ENCODE measurements at regions not wholly inside any gene's neighbourhood (a gene's known extent, or its start where the extent isn't known, plus 50 kb on each side); places are given as distances from the start of the nearest gene placed in this dataset.

GRCh38 chr1:187237542-187237941 is 408.8 kb downstream of the PLA2G4A start:
- TF ChIP-seq CTCF (IDR thresholded peaks at IDR 0.05) = no peak
- no peak for DNase-seq
- H3K27ac Mint-ChIP-seq = no peak overlapping the region
- no peaks in the 10 kb centered on the region for H3K4me1 Mint-ChIP-seq
- H3K36me3 Mint-ChIP-seq (ENCODE audit: low read depth) = no peaks in the 10 kb centered on the region
- H3K9me3 Mint-ChIP-seq = no peaks in the 10 kb centered on the region
- H3K4me3 Mint-ChIP-seq = no peak overlapping the region
- no peaks in the 10 kb centered on the region for H3K27me3 Mint-ChIP-seq (ENCODE audit: low read depth, poor library complexity)

- Mint-ChIP-seq H3K4me3 (no peak overlapping the region), H3K4me1 (no peaks in the 10 kb centered on the region), H3K9me3 (no peaks in the 10 kb centered on the region), H3K27me3 (ENCODE audit: low read depth, poor library complexity) (no peaks in the 10 kb centered on the region), H3K36me3 (ENCODE audit: low read depth) (no peaks in the 10 kb centered on the region), H3K27ac (no peak overlapping the region)
- TF ChIP-seq CTCF (IDR thresholded peaks at IDR 0.05) = no peak
- DNase-seq = no peak
Measured at GRCh38 chr1:187241971-187242370, 413.2 kb downstream of the PLA2G4A start.

- no peaks in the 10 kb centered on the region for H3K4me1 Mint-ChIP-seq
- no peaks in the 10 kb centered on the region for H3K27me3 Mint-ChIP-seq (ENCODE audit: low read depth, poor library complexity)
- no peak overlapping the region for H3K4me3 Mint-ChIP-seq
- no peak overlapping the region for H3K27ac Mint-ChIP-seq
- H3K36me3 Mint-ChIP-seq (ENCODE audit: low read depth) = no peaks in the 10 kb centered on the region
- DNase-seq = no peak
- no peaks in the 10 kb centered on the region for H3K9me3 Mint-ChIP-seq
- TF ChIP-seq CTCF (IDR thresholded peaks at IDR 0.05) = no peak
Measured at GRCh38 chr1:187244623-187245022, 415.9 kb downstream of the PLA2G4A start.

GRCh38 chr1:187245201-187245600 is 416.5 kb downstream of the PLA2G4A start:
- TF ChIP-seq CTCF (IDR thresholded peaks at IDR 0.05) = no peak
- no peaks in the 10 kb centered on the region for H3K9me3 Mint-ChIP-seq
- no peaks in the 10 kb centered on the region for H3K27me3 Mint-ChIP-seq (ENCODE audit: low read depth, poor library complexity)
- H3K36me3 Mint-ChIP-seq (ENCODE audit: low read depth) = no peaks in the 10 kb centered on the region
- no peak overlapping the region for H3K4me3 Mint-ChIP-seq
- no peak overlapping the region for H3K27ac Mint-ChIP-seq
- no peak for DNase-seq
- no peaks in the 10 kb centered on the region for H3K4me1 Mint-ChIP-seq

- DNase-seq = no peak
- Mint-ChIP-seq H3K36me3 (ENCODE audit: low read depth) (no peaks in the 10 kb centered on the region), H3K4me1 (no peaks in the 10 kb centered on the region), H3K9me3 (no peaks in the 10 kb centered on the region), H3K4me3 (no peak overlapping the region), H3K27me3 (ENCODE audit: low read depth, poor library complexity) (no peaks in the 10 kb centered on the region), H3K27ac (no peak overlapping the region)
- TF ChIP-seq CTCF (IDR thresholded peaks at IDR 0.05) = no peak
Measured at GRCh38 chr1:187249196-187249595, 420.4 kb downstream of the PLA2G4A start.

GRCh38 chr1:187252923-187253322 is 424.2 kb downstream of the PLA2G4A start:
- DNase-seq = no peak
- H3K27ac Mint-ChIP-seq = no peak overlapping the region
- no peaks in the 10 kb centered on the region for H3K27me3 Mint-ChIP-seq (ENCODE audit: low read depth, poor library complexity)
- H3K9me3 Mint-ChIP-seq = no peaks in the 10 kb centered on the region
- TF ChIP-seq CTCF (IDR thresholded peaks at IDR 0.05) = no peak
- no peaks in the 10 kb centered on the region for H3K4me1 Mint-ChIP-seq
- no peak overlapping the region for H3K4me3 Mint-ChIP-seq
- H3K36me3 Mint-ChIP-seq (ENCODE audit: low read depth) = no peaks in the 10 kb centered on the region

All from nephron progenitor cell (in vitro differentiated cells).